HG03571 (cell line): ENCODE measurements at regions not wholly inside any gene's neighbourhood (a gene's known extent, or its start where the extent isn't known, plus 50 kb on each side); places are given as distances from the start of the nearest gene placed in this dataset.

Experiments used
- ATAC-seq: cut with Tn5 transposase; IDR thresholded peaks from one replicate; pipeline ENCODE4 v1.9.1; 2021; ENCODE audit not compliant: unreplicated experiment

- no peak for ATAC-seq
Measured at GRCh38 chr2:155830351-155830750, 502.2 kb downstream of the NR4A2 start.

GRCh38 chr2:155825876-155826275 is 506.6 kb downstream of the NR4A2 start:
- ATAC-seq = no peak

- ATAC-seq = peak; percentile 78
Measured at GRCh38 chr2:155815851-155816250, 516.7 kb downstream of the NR4A2 start.

GRCh38 chr2:155815275-155815674 is 517.2 kb downstream of the NR4A2 start:
- no peak for ATAC-seq

- no peak for ATAC-seq
Measured at GRCh38 chr2:155810411-155810810, 522.1 kb downstream of the NR4A2 start.

GRCh38 chr2:155802888-155803287 is 529.6 kb downstream of the NR4A2 start:
- no peak for ATAC-seq

- ATAC-seq = no peak
Measured at GRCh38 chr2:155792666-155793065, 539.9 kb downstream of the NR4A2 start.

- ATAC-seq = no peak
Measured at GRCh38 chr2:155770516-155770915, 562.0 kb downstream of the NR4A2 start.

- no peak for ATAC-seq
Measured at GRCh38 chr2:155766342-155767115, 566.0 kb downstream of the NR4A2 start.

GRCh38 chr2:155755481-155755880 is 577.0 kb downstream of the NR4A2 start:
- ATAC-seq = no peak

- ATAC-seq = no peak
Measured at GRCh38 chr2:155748131-155748530, 584.4 kb downstream of the NR4A2 start.

- ATAC-seq = no peak
Measured at GRCh38 chr2:155747531-155747930, 585.0 kb downstream of the NR4A2 start.

GRCh38 chr2:155733091-155733853 is 599.2 kb downstream of the NR4A2 start:
- ATAC-seq = no peak

- ATAC-seq = no peak
Measured at GRCh38 chr2:155730804-155731203, 601.7 kb downstream of the NR4A2 start.

- no peak for ATAC-seq
Measured at GRCh38 chr2:155727187-155727895, 605.2 kb downstream of the NR4A2 start.

- ATAC-seq = no peak
Measured at GRCh38 chr2:155722290-155722689, 610.2 kb downstream of the NR4A2 start.

GRCh38 chr2:155715705-155716104 is 616.8 kb downstream of the NR4A2 start:
- ATAC-seq = no peak

GRCh38 chr2:155714983-155715382 is 617.5 kb downstream of the NR4A2 start:
- ATAC-seq = no peak

GRCh38 chr2:155708071-155708470 is 624.5 kb downstream of the NR4A2 start:
- no peak for ATAC-seq

GRCh38 chr2:155703917-155704316 is 628.6 kb downstream of the NR4A2 start:
- no peak for ATAC-seq

- ATAC-seq = no peak
Measured at GRCh38 chr2:155703048-155703447, 629.5 kb downstream of the NR4A2 start.

- ATAC-seq = no peak
Measured at GRCh38 chr2:155701721-155702120, 630.8 kb downstream of the NR4A2 start.
